Activated naive CD8-positive, alpha-beta T cell treated with anti-CD3 and anti-CD28 coated beads, Interleukin-2, amount 50 U/mL, for 24 hours (primary cell): ENCODE measurements at regions not wholly inside any gene's neighbourhood (a gene's known extent, or its start where the extent isn't known, plus 50 kb on each side); places are given as distances from the start of the nearest gene placed in this dataset.
"Not testable (repeated sequence)": the region's sequence is repeated elsewhere in the genome, so short reads cannot be mapped to it uniquely, and the experiment has no call there.

Source experiments
- ATAC-seq: fragments of 150-1000 bp; cut with Tn5 transposase; one replicate; pipeline ENCODE4 v1.10.0; 2021
- DNase-seq: peaks from one replicate; pipeline ENCODE4 v3.0.0; 2021
- H3K27ac Mint-ChIP-seq: one replicate; pipeline ENCODE4 v1.8.0; 2021; ENCODE audit warnings: mild to moderate bottlenecking, mixed read lengths
- H3K27me3 Mint-ChIP-seq: one replicate; pipeline ENCODE4 v1.8.0; 2021; ENCODE audit warnings: mixed read lengths
- H3K36me3 Mint-ChIP-seq: one replicate; pipeline ENCODE4 v1.8.0; 2021; ENCODE audit warnings: low read depth, mixed read lengths
- H3K4me1 Mint-ChIP-seq: one replicate; pipeline ENCODE4 v1.8.0; 2021; ENCODE audit warnings: mixed read lengths
- H3K4me3 Mint-ChIP-seq: one replicate; pipeline ENCODE4 v1.8.0; 2021; ENCODE audit warnings: mild to moderate bottlenecking, moderate library complexity, mixed read lengths
- H3K9me3 Mint-ChIP-seq: one replicate; pipeline ENCODE4 v1.8.0; 2021; ENCODE audit warnings: mixed read lengths

DNA sequence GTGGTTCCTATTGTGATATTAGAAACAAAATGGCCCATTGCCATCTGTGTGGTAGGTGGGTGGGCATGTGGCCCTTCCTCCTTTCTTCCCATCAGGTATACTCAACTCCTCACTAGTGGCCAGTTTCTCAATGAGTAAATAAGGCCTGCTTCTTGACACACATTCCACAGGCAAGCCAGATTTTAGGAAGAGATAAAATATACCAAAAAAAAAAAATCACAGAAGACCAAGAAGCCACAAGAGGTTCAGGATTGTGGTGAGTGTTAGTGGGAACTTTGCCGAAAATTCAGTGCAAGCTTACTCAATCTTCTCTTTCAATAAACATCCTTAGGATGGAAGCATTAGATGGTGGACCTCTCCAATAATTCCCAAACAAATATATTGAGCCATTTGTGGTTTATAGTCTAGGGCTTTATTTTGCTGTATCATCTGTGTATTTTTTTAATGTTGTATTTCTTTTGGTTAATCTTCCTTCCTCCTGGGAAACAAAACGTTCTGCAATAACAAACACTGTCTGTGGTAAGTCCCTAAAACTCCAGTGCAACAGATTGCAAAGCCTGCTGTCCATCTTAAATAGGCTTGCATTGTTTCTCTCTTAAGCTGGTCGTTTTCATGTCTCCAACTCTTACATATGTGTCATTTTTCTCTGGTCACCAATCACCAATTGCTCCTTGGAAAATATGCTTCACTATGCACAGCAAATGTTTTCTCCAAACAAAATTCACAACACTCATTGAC, 289.9 kb upstream of the KITLG start:
- Mint-ChIP-seq H3K4me3 (no peak overlapping the region), H3K36me3 (no peaks in the 10 kb centered on the region), H3K27me3 (peaks cover 2% of the 10 kb centered on the region), H3K27ac (no peak overlapping the region), H3K4me1 (no peaks in the 10 kb centered on the region), H3K9me3 (no peaks in the 10 kb centered on the region)
- ATAC-seq (no peak), DNase-seq (no peak)

DNA sequence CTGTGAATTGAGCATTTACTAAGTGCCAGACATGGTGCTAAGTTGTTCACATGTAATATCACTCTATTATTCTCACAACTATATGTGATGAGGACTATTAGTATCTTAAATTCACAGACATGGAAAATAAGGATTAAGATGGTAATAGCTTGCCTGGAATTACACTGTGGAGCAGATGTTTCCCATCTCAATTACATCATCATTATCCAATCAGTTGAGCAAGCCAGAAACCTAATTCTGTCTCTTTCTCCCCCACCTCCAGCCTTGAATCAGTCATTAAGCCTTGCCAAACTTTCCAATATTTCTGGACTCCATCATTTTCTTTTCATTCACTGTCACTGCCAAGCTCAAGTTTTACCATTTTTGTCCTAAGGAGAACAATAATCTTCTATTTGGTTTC, 287.8 kb upstream of the KITLG start:
- Mint-ChIP-seq H3K4me1 (no peaks in the 10 kb centered on the region), H3K4me3 (no peak overlapping the region), H3K9me3 (no peaks in the 10 kb centered on the region), H3K36me3 (no peaks in the 10 kb centered on the region), H3K27ac (no peak overlapping the region), H3K27me3 (no peaks in the 10 kb centered on the region)
- ATAC-seq (no peak), DNase-seq (no peak)

DNA sequence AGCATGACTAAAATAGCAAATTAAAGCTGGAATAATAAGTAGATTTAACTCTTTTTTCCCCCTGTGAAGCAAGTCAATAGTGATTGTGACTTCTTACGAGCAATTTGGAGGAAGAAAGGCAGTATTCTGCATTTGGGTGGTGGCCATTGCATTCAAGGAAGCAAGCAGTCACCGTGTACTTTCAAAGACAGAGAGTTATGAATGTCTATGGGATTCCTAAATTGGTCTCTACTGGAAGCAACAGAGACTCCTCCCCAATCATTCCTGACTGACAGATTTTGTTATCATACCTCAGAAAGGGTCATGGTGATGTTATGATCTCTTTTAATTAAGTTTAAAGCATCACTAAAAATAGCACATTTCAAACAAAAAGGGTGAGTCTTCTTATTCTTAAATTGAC, 287.2 kb upstream of the KITLG start:
- Mint-ChIP-seq H3K4me3 (no peak overlapping the region), H3K27ac (no peak overlapping the region), H3K36me3 (no peaks in the 10 kb centered on the region), H3K4me1 (no peaks in the 10 kb centered on the region), H3K9me3 (no peaks in the 10 kb centered on the region), H3K27me3 (no peaks in the 10 kb centered on the region)
- ATAC-seq (no peak), DNase-seq (no peak)

DNA sequence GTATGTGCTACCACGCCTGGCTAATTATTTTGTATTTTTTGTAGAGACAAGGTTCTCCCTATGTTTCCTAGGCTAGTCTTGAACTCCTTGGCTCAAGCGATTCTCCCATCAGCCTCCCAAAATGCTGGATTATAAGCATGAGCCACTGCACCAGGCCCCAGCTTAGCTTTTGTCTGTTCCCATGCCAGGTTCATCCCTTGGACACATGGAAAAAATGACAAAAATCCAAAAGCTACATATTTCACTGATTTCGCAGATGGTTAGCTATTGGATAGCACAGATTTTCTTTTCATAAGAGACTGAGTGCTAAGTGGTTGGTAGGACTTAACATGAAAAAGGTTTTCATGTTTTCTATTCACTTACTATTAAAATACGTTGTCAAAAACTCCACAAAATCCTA, 286.6 kb upstream of the KITLG start:
- ATAC-seq (no peak), DNase-seq (no peak)
- Mint-ChIP-seq H3K36me3 (no peaks in the 10 kb centered on the region), H3K9me3 (no peaks in the 10 kb centered on the region), H3K4me3 (no peak overlapping the region), H3K27ac (no peak overlapping the region), H3K27me3 (no peaks in the 10 kb centered on the region), H3K4me1 (no peaks in the 10 kb centered on the region)

DNA sequence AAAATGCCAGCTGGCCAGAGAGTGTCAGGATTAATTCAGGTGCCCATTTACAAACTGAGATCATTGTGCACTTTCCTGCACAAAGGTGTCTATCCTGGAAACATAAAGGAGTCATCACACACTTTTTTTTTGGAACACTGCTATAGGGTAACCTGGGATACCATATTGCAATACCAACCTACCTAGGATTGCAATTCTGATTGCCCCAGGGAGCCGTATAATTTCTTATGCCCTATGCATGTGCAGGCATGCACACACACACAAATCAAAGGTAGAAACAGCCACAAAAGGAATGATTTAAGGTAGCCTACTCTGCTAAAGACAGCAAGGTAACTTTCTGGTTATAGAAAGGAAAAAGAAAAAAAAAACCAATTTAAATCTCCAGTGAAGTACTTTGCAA, 285.3 kb upstream of the KITLG start:
- H3K27ac Mint-ChIP-seq, result no peak overlapping the region
- H3K27me3 Mint-ChIP-seq, result no peaks in the 10 kb centered on the region
- H3K4me3 Mint-ChIP-seq, result no peak overlapping the region
- DNase-seq, result no peak
- no peaks in the 10 kb centered on the region for H3K36me3 Mint-ChIP-seq
- no peak for ATAC-seq
- H3K4me1 Mint-ChIP-seq, result no peaks in the 10 kb centered on the region
- H3K9me3 Mint-ChIP-seq, result no peaks in the 10 kb centered on the region

DNA sequence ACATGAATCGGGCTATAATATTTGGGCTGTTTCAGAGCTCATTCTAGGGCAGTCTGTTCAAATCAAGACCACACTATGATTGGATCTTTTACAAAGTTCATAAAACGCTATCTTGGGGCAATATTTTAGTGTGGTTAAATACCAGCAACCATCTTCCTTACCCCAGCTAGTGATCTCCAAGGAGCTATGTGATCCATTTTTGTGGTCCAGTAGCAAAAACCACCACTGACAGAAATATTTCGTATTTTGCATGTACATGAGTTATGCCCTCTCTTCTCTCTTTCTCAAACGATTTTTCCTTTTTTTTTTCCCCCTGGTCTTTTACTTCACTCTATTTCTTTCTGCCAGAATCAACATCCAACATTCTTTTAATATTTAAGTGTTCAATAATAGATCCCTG, 280.6 kb upstream of the KITLG start:
- ATAC-seq (no peak), DNase-seq (no peak)
- Mint-ChIP-seq H3K27me3 (peaks cover 2% of the 10 kb centered on the region), H3K4me3 (no peak overlapping the region), H3K36me3 (no peaks in the 10 kb centered on the region), H3K4me1 (no peaks in the 10 kb centered on the region), H3K27ac (no peak overlapping the region), H3K9me3 (no peaks in the 10 kb centered on the region)

DNA sequence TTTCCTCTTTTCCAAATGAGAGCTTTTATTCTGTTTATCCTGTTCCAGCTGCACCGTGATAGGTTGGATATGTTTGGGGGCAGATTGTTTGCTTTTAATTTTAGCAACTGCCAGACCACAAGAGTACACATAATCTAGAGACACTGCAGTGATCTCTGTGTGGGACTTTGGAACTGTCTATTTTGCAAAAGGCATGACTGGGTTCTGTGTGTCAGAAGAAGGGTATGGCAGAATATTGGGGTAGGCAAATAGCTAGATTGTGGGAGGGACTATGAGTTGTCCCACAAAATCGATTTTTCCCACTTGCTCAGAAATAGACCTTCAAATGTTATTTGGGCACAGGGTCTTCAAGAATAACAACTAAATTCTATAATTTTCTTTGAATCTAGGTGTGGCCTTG, 275.9 kb upstream of the KITLG start:
- Mint-ChIP-seq H3K4me1 (no peaks in the 10 kb centered on the region), H3K27ac (no peak overlapping the region), H3K36me3 (no peaks in the 10 kb centered on the region), H3K27me3 (peaks cover 2% of the 10 kb centered on the region), H3K9me3 (no peaks in the 10 kb centered on the region), H3K4me3 (no peak overlapping the region)
- DNase-seq, result no peak
- ATAC-seq, result no peak

DNA sequence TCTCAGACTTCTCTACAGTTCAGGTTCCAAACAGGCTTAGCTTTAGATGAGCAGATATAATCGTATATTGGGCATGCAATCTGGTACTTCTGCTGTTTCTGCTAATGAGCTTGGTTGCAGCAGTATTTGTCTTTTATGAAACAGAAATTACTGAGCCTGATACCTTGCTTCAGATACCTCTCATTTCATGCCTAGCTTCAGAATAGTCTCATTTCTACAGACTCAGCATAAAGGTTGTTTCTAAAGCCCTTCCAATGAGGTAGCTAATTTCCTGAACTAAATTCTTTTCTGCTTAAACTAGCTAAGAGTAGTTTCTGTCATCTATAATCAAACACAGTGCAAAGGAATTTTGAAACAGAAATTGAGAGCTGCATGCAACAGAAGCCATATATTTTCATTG, 275.0 kb upstream of the KITLG start:
- H3K9me3 Mint-ChIP-seq, result no peaks in the 10 kb centered on the region
- no peaks in the 10 kb centered on the region for H3K4me1 Mint-ChIP-seq
- DNase-seq (no peak), ATAC-seq (no peak)
- H3K27ac Mint-ChIP-seq, result no peak overlapping the region
- no peaks in the 10 kb centered on the region for H3K36me3 Mint-ChIP-seq
- H3K27me3 Mint-ChIP-seq, result peaks cover 2% of the 10 kb centered on the region
- H3K4me3 Mint-ChIP-seq, result no peak overlapping the region

DNA sequence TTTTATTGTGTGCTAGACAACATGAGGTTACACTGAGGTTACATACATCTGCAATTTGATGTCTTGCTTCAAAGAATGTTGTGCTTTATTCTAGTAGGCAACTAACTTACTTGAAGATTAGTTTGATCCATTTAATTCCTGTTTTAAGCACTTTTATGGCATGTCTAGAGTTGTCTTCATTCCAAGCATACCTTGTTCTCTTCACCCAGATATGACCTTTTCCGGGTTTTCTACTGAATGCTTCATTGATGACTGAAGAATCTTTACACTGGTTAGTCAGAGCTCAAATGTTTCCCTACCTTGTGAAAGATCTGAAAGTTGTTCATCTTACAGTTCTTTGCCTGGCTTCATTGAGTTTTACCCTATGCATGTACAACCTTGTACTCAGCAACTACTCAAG, 274.0 kb upstream of the KITLG start:
- H3K36me3 Mint-ChIP-seq, result no peaks in the 10 kb centered on the region
- ATAC-seq (no peak), DNase-seq (no peak)
- H3K4me3 Mint-ChIP-seq, result no peak overlapping the region
- H3K4me1 Mint-ChIP-seq, result no peaks in the 10 kb centered on the region
- H3K9me3 Mint-ChIP-seq, result no peaks in the 10 kb centered on the region
- peaks cover 2% of the 10 kb centered on the region for H3K27me3 Mint-ChIP-seq
- no peak overlapping the region for H3K27ac Mint-ChIP-seq

DNA sequence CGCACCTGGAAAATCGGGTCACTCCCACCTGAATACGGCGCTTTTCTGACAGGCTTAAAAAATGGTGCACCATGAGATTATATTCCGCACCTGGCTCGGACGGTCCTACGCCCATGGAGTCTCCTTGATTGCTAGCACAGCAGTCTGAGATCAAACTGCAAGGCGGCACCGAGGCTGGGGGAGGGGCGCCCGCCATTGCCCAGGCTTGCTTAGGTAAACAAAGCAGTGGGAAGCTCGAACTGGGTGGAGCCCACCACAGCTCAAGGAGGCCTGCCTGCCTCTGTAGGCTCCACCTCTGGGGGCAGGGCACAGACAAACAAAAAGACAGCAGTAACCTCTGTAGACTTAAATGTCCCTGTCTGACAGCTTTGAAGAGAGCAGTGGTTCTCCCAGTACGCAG, 267.0 kb upstream of the KITLG start:
- not testable (repeated sequence) for H3K27ac Mint-ChIP-seq, H3K27me3 Mint-ChIP-seq, H3K4me1 Mint-ChIP-seq, DNase-seq, H3K4me3 Mint-ChIP-seq, H3K9me3 Mint-ChIP-seq, H3K36me3 Mint-ChIP-seq, ATAC-seq

DNA sequence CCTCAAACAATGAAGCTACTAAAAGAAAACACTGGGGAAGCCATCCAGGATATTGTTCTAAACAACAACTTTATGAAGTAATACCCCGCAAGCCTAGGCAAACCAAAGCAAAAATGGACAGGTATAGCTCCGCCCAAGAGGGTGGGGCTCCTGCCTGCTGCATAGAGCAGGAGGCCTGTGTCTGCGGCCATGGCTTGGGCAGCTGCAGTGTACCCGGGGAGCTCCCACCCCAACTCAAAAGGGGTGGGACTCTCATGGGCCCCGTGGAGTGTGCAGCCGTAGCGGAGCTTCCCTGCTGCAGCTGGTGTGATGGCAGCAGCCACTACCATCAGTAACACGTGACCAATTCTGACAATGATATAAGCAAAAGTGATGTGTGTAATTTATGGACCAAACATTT, 264.2 kb upstream of the KITLG start:
- no peaks in the 10 kb centered on the region for H3K27me3 Mint-ChIP-seq
- no peak overlapping the region for H3K4me3 Mint-ChIP-seq
- no peaks in the 10 kb centered on the region for H3K36me3 Mint-ChIP-seq
- no peak for ATAC-seq
- H3K4me1 Mint-ChIP-seq, result no peaks in the 10 kb centered on the region
- peaks cover 15% of the 10 kb centered on the region for H3K9me3 Mint-ChIP-seq
- no peak overlapping the region for H3K27ac Mint-ChIP-seq
- DNase-seq, result no peak

DNA sequence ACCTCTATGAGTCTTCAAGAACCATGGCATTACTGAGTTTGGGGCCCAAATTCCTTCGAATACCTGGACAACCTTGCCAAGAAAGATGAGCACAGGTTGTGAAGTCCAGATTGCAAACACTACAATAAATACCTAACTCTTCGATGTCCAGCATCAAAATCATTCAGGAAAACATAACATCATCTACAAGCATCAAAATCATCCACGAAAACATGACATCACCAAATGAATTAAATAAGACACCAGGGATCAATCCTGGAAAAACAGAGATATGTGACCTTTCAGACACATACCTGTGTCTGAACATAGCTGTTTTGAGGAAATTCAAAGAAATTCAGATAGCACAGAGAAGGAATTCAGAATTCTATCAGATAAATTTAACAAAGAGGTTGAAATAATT, 262.0 kb upstream of the KITLG start:
- H3K27me3 Mint-ChIP-seq, result no peaks in the 10 kb centered on the region
- no peak overlapping the region for H3K4me3 Mint-ChIP-seq
- no peak overlapping the region for H3K27ac Mint-ChIP-seq
- ATAC-seq (no peak), DNase-seq (no peak)
- no peaks in the 10 kb centered on the region for H3K4me1 Mint-ChIP-seq
- peaks cover 15% of the 10 kb centered on the region for H3K9me3 Mint-ChIP-seq
- H3K36me3 Mint-ChIP-seq, result no peaks in the 10 kb centered on the region

DNA sequence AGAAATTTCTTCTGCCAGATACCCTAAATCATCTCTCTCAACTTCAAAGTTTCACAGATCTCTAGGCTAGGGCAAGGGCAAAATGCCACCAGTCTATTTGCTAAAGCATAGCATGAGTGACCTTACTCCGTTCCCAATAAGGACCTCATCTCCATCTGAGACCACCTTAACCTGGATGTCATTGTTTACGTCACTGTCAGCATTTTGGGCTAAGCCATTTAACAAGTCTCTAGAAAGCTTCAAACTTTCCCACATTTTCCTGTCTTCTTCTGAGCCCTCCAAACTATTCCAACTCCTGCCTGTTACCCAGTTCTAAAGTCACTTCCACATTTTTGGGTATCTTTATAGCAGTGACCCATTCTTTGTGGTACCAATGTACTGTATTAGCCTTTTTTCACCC, 259.2 kb upstream of the KITLG start:
- Mint-ChIP-seq H3K27me3 (no peaks in the 10 kb centered on the region), H3K4me1 (no peaks in the 10 kb centered on the region), H3K4me3 (no peak overlapping the region), H3K27ac (no peak overlapping the region), H3K9me3 (peaks cover 15% of the 10 kb centered on the region), H3K36me3 (no peaks in the 10 kb centered on the region)
- no peak for ATAC-seq
- DNase-seq, result no peak

DNA sequence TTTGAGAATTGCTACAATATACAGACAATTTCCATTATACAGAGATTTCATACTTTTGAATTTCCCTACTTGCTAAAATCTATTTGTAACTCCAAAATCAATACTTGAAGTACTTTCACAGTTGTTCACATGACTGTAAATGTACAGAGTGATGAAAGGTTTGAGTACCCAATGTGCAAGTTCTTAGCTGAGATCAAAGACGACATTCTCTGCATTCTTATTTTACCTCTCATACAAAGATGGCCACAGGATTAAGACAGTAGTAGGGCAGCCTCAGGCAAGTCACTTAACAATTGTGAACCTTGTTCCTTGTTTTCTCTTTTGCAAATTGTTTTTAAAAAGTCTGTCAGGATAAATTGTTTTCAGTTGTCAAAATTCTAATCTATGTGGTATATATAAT, 255.9 kb upstream of the KITLG start:
- no peak overlapping the region for H3K27ac Mint-ChIP-seq
- H3K27me3 Mint-ChIP-seq, result no peaks in the 10 kb centered on the region
- no peaks in the 10 kb centered on the region for H3K36me3 Mint-ChIP-seq

DNA sequence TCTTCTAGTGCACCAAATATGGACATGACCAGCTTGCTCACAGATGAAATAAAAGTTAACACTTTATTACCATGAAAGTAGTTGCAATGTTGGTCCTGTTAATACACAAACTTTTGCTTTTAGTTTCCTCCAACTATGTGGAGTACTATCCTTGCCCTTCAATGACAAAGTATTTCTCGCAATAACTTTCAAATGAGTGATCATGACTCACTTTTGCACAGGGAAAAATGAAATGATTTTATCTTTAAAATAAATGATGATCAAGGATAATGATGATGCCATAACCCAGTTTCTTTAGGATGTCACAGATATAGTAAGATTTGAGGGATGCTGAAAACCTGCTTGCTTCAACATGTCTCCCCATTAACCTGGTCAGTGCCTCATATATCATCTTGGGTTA, 254.0 kb upstream of the KITLG start:
- Mint-ChIP-seq H3K9me3 (no peaks in the 10 kb centered on the region), H3K27ac (no peak overlapping the region), H3K36me3 (no peaks in the 10 kb centered on the region), H3K27me3 (no peaks in the 10 kb centered on the region), H3K4me3 (no peak overlapping the region), H3K4me1 (no peaks in the 10 kb centered on the region)
- ATAC-seq, result no peak
- no peak for DNase-seq

More for the DNA sequence above, 255.9 kb upstream of the KITLG start:
- ATAC-seq (no peak), DNase-seq (no peak)
- H3K4me1 Mint-ChIP-seq, result no peaks in the 10 kb centered on the region
- no peak overlapping the region for H3K4me3 Mint-ChIP-seq
- peaks cover 11% of the 10 kb centered on the region for H3K9me3 Mint-ChIP-seq

DNA sequence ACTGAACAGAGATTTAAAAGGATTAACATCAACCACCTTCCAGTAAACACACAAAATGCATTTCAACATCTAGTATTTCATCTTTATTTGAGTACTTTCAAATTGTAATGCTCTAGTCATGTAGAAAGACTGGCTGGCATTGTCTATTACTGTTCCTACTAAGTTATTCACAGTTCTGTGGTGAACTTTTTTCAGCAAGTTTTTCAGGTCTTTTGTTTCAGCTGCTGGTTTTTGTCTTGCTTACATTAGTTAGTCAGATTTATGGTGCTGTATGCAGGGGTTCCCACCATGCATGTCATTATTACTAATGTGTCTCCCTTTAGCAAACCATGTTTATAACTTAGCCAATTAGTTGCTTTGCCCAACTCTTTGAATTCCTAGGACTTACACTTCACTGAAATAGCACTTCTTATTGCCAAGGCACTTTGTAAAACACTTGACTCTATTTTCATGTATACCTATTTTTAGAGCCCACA, 253.4 kb upstream of the KITLG start:
- Mint-ChIP-seq H3K27ac (no peak overlapping the region), H3K4me1 (no peaks in the 10 kb centered on the region), H3K27me3 (no peaks in the 10 kb centered on the region), H3K4me3 (no peak overlapping the region), H3K36me3 (no peaks in the 10 kb centered on the region), H3K9me3 (no peaks in the 10 kb centered on the region)
- no peak for DNase-seq
- no peak for ATAC-seq
